Keratinocyte (primary cell): ENCODE measurements at regions not wholly inside any gene's neighbourhood (a gene's known extent, or its start where the extent isn't known, plus 50 kb on each side); places are given as distances from the start of the nearest gene placed in this dataset.

Source experiments
- DNase-seq: peaks from one replicate; pipeline ENCODE4 v3.0.0-alpha.2; 2011; ENCODE audit warnings: low read depth, missing footprints, low spot score
- FAIRE-seq: peaks from 2 replicates; lab custom pipeline; 2011; peaks lifted over from hg19 to GRCh38; lab: Jason Lieb, UNC
- H2AFZ ChIP-seq: 2 replicates; pipeline ENCODE4 v1.6.0; 2012; ENCODE audit warnings: low read length, control low read depth, inconsistent platforms; ENCODE audit not compliant: control insufficient read depth
- H3K27ac ChIP-seq: 2 replicates; pipeline ENCODE4 v1.5.1; 2011; ENCODE audit warnings: low read length; ENCODE audit not compliant: control insufficient read depth, insufficient read depth
- H3K27me3 ChIP-seq: 3 replicates; pipeline ENCODE4 v1.6.0; 2011; ENCODE audit warnings: low read length; ENCODE audit not compliant: control insufficient read depth, insufficient read depth; ENCODE audit errors: extremely low read depth
- H3K36me3 ChIP-seq, 2 experiments: 2 replicates in 1 of 2; 3 replicates in 1 of 2; pipeline ENCODE4 v1.5.1; 2011; ENCODE audit warnings: low read length in 2 of 2, mild to moderate bottlenecking in 1 of 2; ENCODE audit not compliant: control insufficient read depth in 2 of 2, insufficient read depth in 2 of 2; ENCODE audit errors: extremely low read depth in 1 of 2
- H3K4me1 ChIP-seq: 3 replicates; pipeline ENCODE4 v1.5.1; 2011; ENCODE audit warnings: low read length; ENCODE audit not compliant: control insufficient read depth, insufficient read depth; ENCODE audit errors: extremely low read depth
- H3K4me2 ChIP-seq: 3 replicates; pipeline ENCODE4 v1.6.0; 2011; ENCODE audit warnings: low read depth, low read length; ENCODE audit not compliant: control insufficient read depth, insufficient read depth; ENCODE audit errors: extremely low read depth
- H3K4me3 ChIP-seq, 3 experiments: fragments of 200-600 bp in 1 of 3; sonication (generic) in 1 of 3; 2 replicates in 2 of 3; 3 replicates in 1 of 3; pipeline ENCODE4 v1.5.1; 2011 to 2016; ENCODE audit warnings: low read length in 3 of 3, mild to moderate bottlenecking in 3 of 3, control low read depth in 2 of 3, inconsistent platforms in 1 of 3, low read depth in 1 of 3, mixed read lengths in 1 of 3, mixed run types in 1 of 3, moderate library complexity in 1 of 3; ENCODE audit not compliant: control insufficient read depth in 2 of 3, insufficient read depth in 2 of 3; ENCODE audit errors: extremely low read depth in 1 of 3
- H3K79me2 ChIP-seq: 2 replicates; pipeline ENCODE4 v1.6.0; 2012; ENCODE audit warnings: low read length; ENCODE audit not compliant: control insufficient read depth, insufficient read depth
- H3K9ac ChIP-seq: 3 replicates; pipeline ENCODE4 v1.6.0; 2011; ENCODE audit warnings: low read length; ENCODE audit not compliant: control insufficient read depth, insufficient read depth; ENCODE audit errors: extremely low read depth
- H3K9me1 ChIP-seq: 3 replicates; pipeline ENCODE4 v1.6.0; 2011; ENCODE audit warnings: low read length; ENCODE audit not compliant: control insufficient read depth, insufficient read depth; ENCODE audit errors: extremely low read depth
- H3K9me3 ChIP-seq: 2 replicates; pipeline ENCODE4 v1.5.1; 2012; ENCODE audit warnings: low read depth, low read length; ENCODE audit not compliant: control insufficient read depth
- H4K20me1 ChIP-seq: 3 replicates; pipeline ENCODE4 v1.6.0; 2011; ENCODE audit warnings: low read length; ENCODE audit not compliant: control insufficient read depth, insufficient read depth; ENCODE audit errors: extremely low read depth
- EZH2 ChIP-seq: IDR thresholded peaks from one replicate; pipeline ENCODE4 v1.6.1; 2012; ENCODE audit warnings: inconsistent platforms, mild to moderate bottlenecking, low read length, moderate library complexity
- dilution Hi-C: fragments of 300-500 bp; cut with MboI; formaldehyde crosslinking; loops from one replicate; pipeline ENCODE4 v1.7.0; 2020; ENCODE audit warnings: low sequenced_read_pairs; ENCODE audit not compliant: extremely low pct_ligation_motif_present
- TF ChIP-seq, protein P1 (sequence below), 3 experiments: IDR thresholded peaks in 1 of 3; conservative IDR thresholded peaks in 1 of 3; optimal IDR thresholded peaks in 1 of 3; 2 replicates in 2 of 3; 3 replicates in 1 of 3; pipeline versions ENCODE3 to v1.5.1; 2011; ENCODE audit warnings: low read length in 3 of 3, mild to moderate bottlenecking in 3 of 3, moderate library complexity in 2 of 3, control low read depth in 1 of 3, inconsistent platforms in 1 of 3; ENCODE audit not compliant: insufficient read depth in 2 of 3; ENCODE audit errors: extremely low read depth in 1 of 3

- dilution Hi-C loops, result no loop called here
- Histone ChIP-seq H3K9me3 (no peaks in the 10 kb centered on the region), H3K27ac (no peak overlapping the region), H4K20me1 (no peaks in the 10 kb centered on the region), H3K4me3 (no peak overlapping the region), H3K9ac (no peak overlapping the region), H3K4me2 (no peak overlapping the region), H3K27me3 (no peaks in the 10 kb centered on the region), H3K36me3 (no peaks in the 10 kb centered on the region), H2AFZ (no peak overlapping the region), H3K9me1 (no peaks in the 10 kb centered on the region), H3K4me1 (no peaks in the 10 kb centered on the region), H3K79me2 (no peaks in the 10 kb centered on the region)
- FAIRE-seq (no peak), DNase-seq (no peak)
- TF ChIP-seq, protein P1, sequence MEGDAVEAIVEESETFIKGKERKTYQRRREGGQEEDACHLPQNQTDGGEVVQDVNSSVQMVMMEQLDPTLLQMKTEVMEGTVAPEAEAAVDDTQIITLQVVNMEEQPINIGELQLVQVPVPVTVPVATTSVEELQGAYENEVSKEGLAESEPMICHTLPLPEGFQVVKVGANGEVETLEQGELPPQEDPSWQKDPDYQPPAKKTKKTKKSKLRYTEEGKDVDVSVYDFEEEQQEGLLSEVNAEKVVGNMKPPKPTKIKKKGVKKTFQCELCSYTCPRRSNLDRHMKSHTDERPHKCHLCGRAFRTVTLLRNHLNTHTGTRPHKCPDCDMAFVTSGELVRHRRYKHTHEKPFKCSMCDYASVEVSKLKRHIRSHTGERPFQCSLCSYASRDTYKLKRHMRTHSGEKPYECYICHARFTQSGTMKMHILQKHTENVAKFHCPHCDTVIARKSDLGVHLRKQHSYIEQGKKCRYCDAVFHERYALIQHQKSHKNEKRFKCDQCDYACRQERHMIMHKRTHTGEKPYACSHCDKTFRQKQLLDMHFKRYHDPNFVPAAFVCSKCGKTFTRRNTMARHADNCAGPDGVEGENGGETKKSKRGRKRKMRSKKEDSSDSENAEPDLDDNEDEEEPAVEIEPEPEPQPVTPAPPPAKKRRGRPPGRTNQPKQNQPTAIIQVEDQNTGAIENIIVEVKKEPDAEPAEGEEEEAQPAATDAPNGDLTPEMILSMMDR (optimal IDR thresholded peaks at IDR 0.05 in 1 of 3, IDR thresholded peaks at IDR 0.05 in 1 of 3, conservative IDR thresholded peaks at IDR 0.05 in 1 of 3; ENCODE audit: extremely low read depth in 1 of 3, insufficient read depth in 2 of 3, low read length in 3 of 3), result no peak
- no peak for TF ChIP-seq EZH2
These were observed 74.6 kb upstream of the PTGFRN start for GRCh38 chr1:116835161-116835560.

- Histone ChIP-seq H3K9me3 (no peaks in the 10 kb centered on the region), H3K4me1 (no peaks in the 10 kb centered on the region), H3K9me1 (no peaks in the 10 kb centered on the region), H3K79me2 (no peaks in the 10 kb centered on the region), H3K27me3 (no peaks in the 10 kb centered on the region), H3K27ac (no peak overlapping the region), H3K36me3 (no peaks in the 10 kb centered on the region), H2AFZ (no peak overlapping the region), H3K4me3 (no peak overlapping the region), H3K9ac (no peak overlapping the region), H3K4me2 (no peak overlapping the region), H4K20me1 (no peaks in the 10 kb centered on the region)
- dilution Hi-C loops, result no loop called here
- FAIRE-seq, result no peak
- TF ChIP-seq, protein P1 (optimal IDR thresholded peaks at IDR 0.05 in 1 of 3, IDR thresholded peaks at IDR 0.05 in 1 of 3, conservative IDR thresholded peaks at IDR 0.05 in 1 of 3; ENCODE audit: extremely low read depth in 1 of 3, insufficient read depth in 2 of 3, low read length in 3 of 3), result no peak
- TF ChIP-seq EZH2, result no peak
- no peak for DNase-seq
These were observed 73.6 kb upstream of the PTGFRN start for GRCh38 chr1:116836099-116836498.
